CD4-positive, alpha-beta T cell (primary cell): ENCODE measurements at regions not wholly inside any gene's neighbourhood (a gene's known extent, or its start where the extent isn't known, plus 50 kb on each side); places are given as distances from the start of the nearest gene placed in this dataset.

Source experiments
- ATAC-seq: fragments of 200-7000 bp; cut with Tn5 transposase; one replicate; pipeline ENCODE4 v1.10.0; 2022; ENCODE audit warnings: mild to moderate bottlenecking; ENCODE audit not compliant: poor library complexity
- CTCF ChIA-PET: fragments of 350-600 bp; sonication (Branson Sonifier 250); formaldehyde crosslinking; loops from one replicate; lab custom pipeline; 2021; ENCODE audit warnings: antibody characterized with exemption, inconsistent platforms; lab: Charles Lee
- POLR2A ChIA-PET: fragments of 350-600 bp; sonication (Branson Sonifier 250); formaldehyde crosslinking; loops from one replicate; lab custom pipeline; 2021; ENCODE audit warnings: antibody characterized with exemption, inconsistent platforms; lab: Charles Lee
- DNase-seq, 14 experiments: peaks; one replicate each; pipeline ENCODE4 v3.0.0-alpha.2; 2013 to 2020; ENCODE audit warnings: mixed read lengths in 2 of 14
- H3K27ac ChIP-seq, 2 donors: one replicate each; pipeline versions ENCODE4 v1.5.1 to v1.7.0; 2013; ENCODE audit warnings: low read length in 2 of 2, low read depth in 1 of 2, mild to moderate bottlenecking in 1 of 2
- H3K27me3 ChIP-seq, 2 experiments: 1 replicate in 1 of 2; 2 replicates in 1 of 2; pipeline versions ENCODE4 v1.6.1 to v1.7.0; 2013; ENCODE audit warnings: low read length in 2 of 2, control low read depth in 1 of 2, mild to moderate bottlenecking in 1 of 2, moderate library complexity in 1 of 2; ENCODE audit not compliant: insufficient read depth in 2 of 2, control insufficient read depth in 1 of 2
- H3K36me3 ChIP-seq: one replicate; pipeline ENCODE4 v1.6.1; 2013; ENCODE audit warnings: low read length, control low read depth; ENCODE audit not compliant: insufficient read depth
- H3K4me1 ChIP-seq: one replicate; pipeline ENCODE4 v1.6.1; 2013; ENCODE audit warnings: low read length, control low read depth; ENCODE audit not compliant: insufficient read depth
- H3K4me3 ChIP-seq: one replicate; pipeline ENCODE4 v1.5.1; 2013; ENCODE audit warnings: mild to moderate bottlenecking, low read length, moderate library complexity
- H3K9me3 ChIP-seq, 2 experiments: 1 replicate in 1 of 2; 2 replicates in 1 of 2; pipeline versions ENCODE4 v1.6.1 to v1.7.0; 2013; ENCODE audit warnings: low read length in 2 of 2, mild to moderate bottlenecking in 2 of 2, control low read depth in 1 of 2, moderate library complexity in 1 of 2; ENCODE audit not compliant: control insufficient read depth in 1 of 2, insufficient read depth in 1 of 2
- H3K27ac Mint-ChIP-seq: one replicate; pipeline ENCODE4 v1.8.0; 2020; ENCODE audit warnings: mixed read lengths
- H3K27me3 Mint-ChIP-seq: one replicate; pipeline ENCODE4 v1.8.0; 2021; ENCODE audit warnings: mixed read lengths
- H3K36me3 Mint-ChIP-seq: one replicate; pipeline ENCODE4 v1.8.0; 2021; ENCODE audit warnings: low read depth, mixed read lengths
- H3K4me1 Mint-ChIP-seq: one replicate; pipeline ENCODE4 v1.8.0; 2021; ENCODE audit warnings: low read depth, mixed read lengths
- H3K4me3 Mint-ChIP-seq: one replicate; pipeline ENCODE4 v1.8.0; 2020; ENCODE audit warnings: mild to moderate bottlenecking, mixed read lengths
- H3K9me3 Mint-ChIP-seq: one replicate; pipeline ENCODE4 v1.8.0; 2020; ENCODE audit warnings: mixed read lengths
- CTCF ChIP-seq: fragments of 200-600 bp; IDR thresholded peaks from one replicate; pipeline ENCODE4 v1.8.0; 2022; ENCODE audit warnings: antibody characterized with exemption, mild to moderate bottlenecking
- intact Hi-C, 2 experiments: fragments of 100-400 bp; cut with DNase I in 1 of 2; cut with micrococcal nuclease in 1 of 2; formaldehyde crosslinking; loops; one replicate each; pipeline versions ENCODE4 v1.15.1 to v1.9.0; 2023 to 2025; cut with DNase I, micrococcal nuclease

- Mint-ChIP-seq H3K4me1 (no peaks in the 10 kb centered on the region), H3K27me3 (peaks cover 33% of the 10 kb centered on the region), H3K9me3 (no peaks in the 10 kb centered on the region), H3K4me3 (no peak overlapping the region), H3K27ac (no peak overlapping the region), H3K36me3 (no peaks in the 10 kb centered on the region)
- no peak for TF ChIP-seq CTCF
- intact Hi-C loops: no loop called here
- no peak overlapping the region for H3K27ac ChIP-seq
- ATAC-seq: no peak
- H3K36me3 ChIP-seq: no peaks in the 10 kb centered on the region
- DNase-seq: no peak
- H3K9me3 ChIP-seq: no peaks in the 10 kb centered on the region
- no peaks in the 10 kb centered on the region for H3K4me1 ChIP-seq
- H3K4me3 ChIP-seq: no peak overlapping the region
- POLR2A ChIA-PET: no interaction called here
- CTCF ChIA-PET: no interaction called here
- H3K27me3 ChIP-seq: peaks cover 5 to 8% of the 10 kb centered on the region in 2 experiments
Measured at GRCh38 chr3:36656873-36657272, 107.5 kb downstream of the DCLK3 start.

GRCh38 chr3:36653095-36653494 is 111.3 kb downstream of the DCLK3 start:
- no peak for ATAC-seq
- H3K27me3 ChIP-seq: peaks cover 3 to 8% of the 10 kb centered on the region in 2 experiments
- Mint-ChIP-seq H3K36me3 (no peaks in the 10 kb centered on the region), H3K27me3 (peaks cover 40% of the 10 kb centered on the region), H3K4me3 (no peak overlapping the region), H3K4me1 (no peaks in the 10 kb centered on the region), H3K27ac (no peak overlapping the region), H3K9me3 (no peaks in the 10 kb centered on the region)
- no peak overlapping the region for H3K27ac ChIP-seq
- TF ChIP-seq CTCF: no peak
- no peak for DNase-seq
- no peak overlapping the region for H3K4me3 ChIP-seq
- ChIA-PET POLR2A (no interaction called here), CTCF (no interaction called here)
- no peaks in the 10 kb centered on the region for H3K4me1 ChIP-seq
- no peaks in the 10 kb centered on the region for H3K9me3 ChIP-seq
- intact Hi-C loops: no loop called here
- H3K36me3 ChIP-seq: no peaks in the 10 kb centered on the region

- ChIA-PET POLR2A (no interaction called here), CTCF (no interaction called here)
- Mint-ChIP-seq H3K4me3 (no peak overlapping the region), H3K4me1 (no peaks in the 10 kb centered on the region), H3K27me3 (peaks cover 37% of the 10 kb centered on the region), H3K9me3 (no peaks in the 10 kb centered on the region), H3K36me3 (no peaks in the 10 kb centered on the region), H3K27ac (no peak overlapping the region)
- TF ChIP-seq CTCF: no peak
- ATAC-seq: no peak
- Histone ChIP-seq H3K4me3 (no peak overlapping the region), H3K27me3 (peaks cover 3 to 8% of the 10 kb centered on the region in 2 experiments), H3K27ac (no peak overlapping the region), H3K36me3 (no peaks in the 10 kb centered on the region), H3K4me1 (no peaks in the 10 kb centered on the region), H3K9me3 (no peaks in the 10 kb centered on the region)
- intact Hi-C loops: no loop called here
- DNase-seq: no peak
Measured at GRCh38 chr3:36652104-36652503, 112.2 kb downstream of the DCLK3 start.
